Right lobe of liver (tissue), 6 donors: ENCODE measurements at regions not wholly inside any gene's neighbourhood (a gene's known extent, or its start where the extent isn't known, plus 50 kb on each side); places are given as distances from the start of the nearest gene placed in this dataset.
"Not testable (repeated sequence)": the region's sequence is repeated elsewhere in the genome, so short reads cannot be mapped to it uniquely, and the experiment has no call there.

Experiments used
- ATAC-seq, 4 donors: fragments of 200-7000 bp; cut with Tn5 transposase; one replicate each; pipeline ENCODE4 v1.9.1; 2020; ENCODE audit warnings: mild to moderate bottlenecking in 4 of 4, moderate library complexity in 4 of 4
- DNase-seq, 3 donors: peaks; one replicate each; pipeline ENCODE4 v3.0.0-alpha.2; 2020
- H3K27ac ChIP-seq, 3 donors: fragments of 200-600 bp; one replicate each; pipeline ENCODE4 v1.8.0; 2022
- H3K27me3 ChIP-seq, 2 donors: fragments of 200-600 bp; one replicate each; pipeline ENCODE4 v1.8.0; 2022
- H3K36me3 ChIP-seq, 4 donors: fragments of 200-600 bp; sonication (generic) in 1 of 4; one replicate each; pipeline versions ENCODE4 v1.5.1 to v1.8.0; 2017 to 2022; ENCODE audit warnings: control low read depth in 1 of 4
- H3K4me1 ChIP-seq, 4 donors: fragments of 200-600 bp; sonication (generic) in 1 of 4; one replicate each; pipeline versions ENCODE4 v1.5.1 to v1.8.0; 2017 to 2022; ENCODE audit warnings: control low read depth in 1 of 4
- H3K4me3 ChIP-seq, 3 donors: fragments of 200-600 bp; one replicate each; pipeline ENCODE4 v1.8.0; 2022
- H3K9me3 ChIP-seq, 4 donors: fragments of 200-600 bp; sonication (generic) in 1 of 4; one replicate each; pipeline versions ENCODE4 v1.5.1 to v1.8.0; 2017 to 2022; ENCODE audit warnings: control low read depth in 1 of 4
- POLR2A ChIP-seq: fragments of 450-650 bp; IDR thresholded peaks from one replicate; pipeline ENCODE4 v1.6.1; 2017; ENCODE audit warnings: antibody characterized with exemption, mild to moderate bottlenecking
- WGBS: methylation state at CpG from one replicate; pipeline ENCODE4 v1.1.6; 2018; ENCODE audit warnings: low coverage, low lambda C conversion rate; ENCODE audit not compliant: insufficient coverage; ENCODE audit errors: missing lambda C conversion rate; 5-methylcytosine and 5-hydroxymethylcytosine counted together
- intact Hi-C, 2 donors: fragments of 100-400 bp; cut with DNase I; formaldehyde crosslinking; loops; one replicate each; pipeline versions ENCODE4 v1.11.2 to v1.14.1; 2022
- TF ChIP-seq, protein P1 (sequence below), 4 donors: fragments of 200-600 bp in 3 of 4; fragments of 450-650 bp in 1 of 4; IDR thresholded peaks; one replicate each; pipeline versions ENCODE4 v1.5.1 to v1.8.0; 2016 to 2022; ENCODE audit warnings: antibody characterized with exemption in 4 of 4, mild to moderate bottlenecking in 2 of 4
- donor health status: DM: no; HTN: yes; CAD: no.
- donor health status: DM: no; HTN: no; CAD: no.
- donor health status: DM: no; HTN: no; CAD: no.
- donor health status: DM: no; HTN: yes; CAD: no.
- donor health status: DM: no; HTN: yes; CAD: no.

DNA sequence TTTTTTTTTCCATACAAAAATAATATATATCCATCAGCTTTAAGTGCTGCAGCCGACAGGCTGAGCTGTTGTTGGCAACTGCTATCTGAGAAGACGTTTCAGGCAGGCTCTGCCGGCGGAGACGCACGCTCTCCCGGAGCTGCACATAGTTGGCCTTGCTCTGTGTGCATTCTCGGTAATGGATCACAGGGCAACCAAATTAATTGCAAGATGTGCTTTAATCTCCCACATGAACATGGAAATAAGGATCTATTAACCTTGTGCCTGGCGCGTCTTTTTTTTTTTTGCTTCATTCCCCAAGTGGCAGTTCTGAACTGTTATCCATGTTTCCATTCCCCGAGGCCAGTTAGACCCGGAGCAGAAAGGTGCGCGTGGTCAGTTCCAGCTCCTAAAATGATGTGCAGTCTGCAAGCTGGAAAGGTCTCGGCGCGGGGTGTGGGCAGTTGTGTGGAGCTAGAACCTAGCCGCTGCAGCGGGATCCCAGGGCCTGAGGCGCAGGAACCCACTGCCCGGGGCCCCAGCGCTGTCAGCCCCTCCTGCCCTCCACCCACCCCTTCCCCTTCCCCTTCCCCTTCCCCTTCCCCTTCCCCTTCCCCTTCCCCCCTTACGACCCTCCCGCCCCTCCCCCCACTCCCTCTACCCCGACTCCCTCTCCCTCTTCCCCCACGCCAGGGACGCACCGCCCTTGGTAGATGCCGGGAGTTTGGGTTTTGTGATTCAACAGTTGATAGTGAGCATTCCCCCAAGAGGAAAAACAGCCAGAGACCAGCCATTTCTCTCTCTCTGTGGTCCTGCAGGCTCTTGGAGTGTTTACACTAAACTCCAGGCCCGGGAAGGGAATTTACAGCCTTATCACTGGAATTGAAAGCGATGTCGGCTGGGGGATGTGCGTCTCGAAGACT is 137.8 kb downstream of the CEP120 start:
- ATAC-seq: peak in 1 of 4 donors; percentile 20
- intact Hi-C loops: no loop called here
- whole genome bisulfite sequencing: 11% methylated on average over 30 of the region's 34 CpGs
- TF ChIP-seq, protein P1, sequence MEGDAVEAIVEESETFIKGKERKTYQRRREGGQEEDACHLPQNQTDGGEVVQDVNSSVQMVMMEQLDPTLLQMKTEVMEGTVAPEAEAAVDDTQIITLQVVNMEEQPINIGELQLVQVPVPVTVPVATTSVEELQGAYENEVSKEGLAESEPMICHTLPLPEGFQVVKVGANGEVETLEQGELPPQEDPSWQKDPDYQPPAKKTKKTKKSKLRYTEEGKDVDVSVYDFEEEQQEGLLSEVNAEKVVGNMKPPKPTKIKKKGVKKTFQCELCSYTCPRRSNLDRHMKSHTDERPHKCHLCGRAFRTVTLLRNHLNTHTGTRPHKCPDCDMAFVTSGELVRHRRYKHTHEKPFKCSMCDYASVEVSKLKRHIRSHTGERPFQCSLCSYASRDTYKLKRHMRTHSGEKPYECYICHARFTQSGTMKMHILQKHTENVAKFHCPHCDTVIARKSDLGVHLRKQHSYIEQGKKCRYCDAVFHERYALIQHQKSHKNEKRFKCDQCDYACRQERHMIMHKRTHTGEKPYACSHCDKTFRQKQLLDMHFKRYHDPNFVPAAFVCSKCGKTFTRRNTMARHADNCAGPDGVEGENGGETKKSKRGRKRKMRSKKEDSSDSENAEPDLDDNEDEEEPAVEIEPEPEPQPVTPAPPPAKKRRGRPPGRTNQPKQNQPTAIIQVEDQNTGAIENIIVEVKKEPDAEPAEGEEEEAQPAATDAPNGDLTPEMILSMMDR (IDR thresholded peaks at IDR 0.05): no peak
- no peak for TF ChIP-seq POLR2A
- Histone ChIP-seq H3K9me3 (no peaks in the 10 kb centered on the region), H3K4me1 (peaks cover 0 to 4% (median 0%) of the 10 kb centered on the region in 4 donors), H3K27ac (no peak overlapping the region), H3K36me3 (no peaks in the 10 kb centered on the region), H3K4me3 (no peak overlapping the region), H3K27me3 (no peaks in the 10 kb centered on the region)
- no peak for DNase-seq

GRCh38 chr5:123283499-123283898 is 139.7 kb downstream of the CEP120 start:
- TF ChIP-seq POLR2A: no peak
- TF ChIP-seq, protein P1 (IDR thresholded peaks at IDR 0.05): no peak
- H3K4me1 ChIP-seq: peaks cover 0 to 4% (median 0%) of the 10 kb centered on the region in 4 donors
- ATAC-seq: no peak
- WGBS: 36% methylated on average over 1 of the region's 1 CpG
- DNase-seq: no peak
- H3K27ac ChIP-seq: no peak overlapping the region
- H3K9me3 ChIP-seq: no peaks in the 10 kb centered on the region
- H3K36me3 ChIP-seq: no peaks in the 10 kb centered on the region
- no peak overlapping the region for H3K4me3 ChIP-seq
- intact Hi-C loops: no loop called here
- no peaks in the 10 kb centered on the region for H3K27me3 ChIP-seq

DNA sequence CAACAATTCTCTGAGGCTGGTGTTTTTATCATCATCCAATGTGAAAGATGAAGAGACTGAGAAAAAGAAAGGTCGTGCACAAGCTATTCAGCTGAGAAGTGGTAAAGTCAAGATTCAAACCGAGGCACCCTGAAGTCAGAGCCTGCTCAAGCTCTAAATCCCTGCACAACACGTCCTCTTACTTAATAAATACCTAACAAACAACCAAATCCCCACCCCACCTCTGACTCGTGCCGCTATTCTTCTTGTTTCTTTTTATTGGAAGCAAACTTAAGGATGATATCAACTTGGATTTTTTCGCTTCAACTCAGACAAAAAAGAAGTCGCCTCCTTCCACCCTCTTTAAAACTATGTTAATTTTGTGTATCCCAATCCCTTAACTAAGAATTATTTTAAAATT is 140.2 kb downstream of the CEP120 start:
- DNase-seq (no peak), ATAC-seq (no peak)
- WGBS: 36% methylated on average over 7 of the region's 7 CpGs
- H3K4me1 ChIP-seq: peaks cover 0 to 4% (median 0%) of the 10 kb centered on the region in 4 donors
- no peak overlapping the region for H3K27ac ChIP-seq
- no peaks in the 10 kb centered on the region for H3K27me3 ChIP-seq
- no peak overlapping the region for H3K4me3 ChIP-seq
- H3K36me3 ChIP-seq: no peaks in the 10 kb centered on the region
- TF ChIP-seq POLR2A: no peak
- TF ChIP-seq, protein P1 (IDR thresholded peaks at IDR 0.05): no peak
- intact Hi-C loops: no loop called here
- H3K9me3 ChIP-seq: no peaks in the 10 kb centered on the region

DNA sequence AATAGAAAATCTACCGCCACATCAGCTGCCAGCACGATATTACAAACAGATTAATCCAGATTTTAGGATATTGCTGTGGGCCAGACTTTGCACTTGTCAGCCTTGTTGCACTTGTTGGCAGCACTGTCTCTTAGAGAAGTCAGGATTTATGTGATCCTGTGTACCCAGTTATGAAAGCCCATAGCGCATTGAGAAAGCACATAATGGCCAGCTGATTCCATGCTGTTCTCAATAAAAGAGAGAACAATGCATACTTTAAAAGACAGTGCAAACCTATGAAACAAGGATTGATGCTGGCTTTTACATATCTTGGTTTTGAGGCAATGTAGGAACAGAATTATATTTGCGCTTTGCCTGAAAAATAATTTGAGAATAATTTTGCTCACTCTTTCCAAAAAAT is 140.8 kb downstream of the CEP120 start:
- H3K4me1 ChIP-seq: peaks cover 0 to 4% (median 0%) of the 10 kb centered on the region in 4 donors
- no peak overlapping the region for H3K27ac ChIP-seq
- no peaks in the 10 kb centered on the region for H3K36me3 ChIP-seq
- H3K4me3 ChIP-seq: no peak overlapping the region
- DNase-seq: no peak
- no peaks in the 10 kb centered on the region for H3K9me3 ChIP-seq
- no peak for ATAC-seq
- no peaks in the 10 kb centered on the region for H3K27me3 ChIP-seq
- intact Hi-C loops: no loop called here
- TF ChIP-seq, protein P1 (IDR thresholded peaks at IDR 0.05): no peak
- TF ChIP-seq POLR2A: no peak
- WGBS: 74% methylated on average over 4 of the region's 4 CpGs

- DNase-seq, H3K27me3 ChIP-seq, H3K4me1 ChIP-seq, H3K27ac ChIP-seq, intact Hi-C loops, ATAC-seq, H3K4me3 ChIP-seq, H3K36me3 ChIP-seq, H3K9me3 ChIP-seq: not testable (repeated sequence)
- WGBS: 77% methylated on average over 2 of the region's 2 CpGs
These were observed 142.3 kb downstream of the CEP120 start for GRCh38 chr5:123280854-123281253.
